Keratinocyte (primary cell): ENCODE measurements at regions not wholly inside any gene's neighbourhood (a gene's known extent, or its start where the extent isn't known, plus 50 kb on each side); places are given as distances from the start of the nearest gene placed in this dataset.

ENCODE experiments used
- DNase-seq: peaks from one replicate; pipeline ENCODE4 v3.0.0-alpha.2; 2011; ENCODE audit warnings: low read depth, missing footprints, low spot score
- FAIRE-seq: peaks from 2 replicates; lab custom pipeline; 2011; peaks lifted over from hg19 to GRCh38; lab: Jason Lieb, UNC
- H2AFZ ChIP-seq: 2 replicates; pipeline ENCODE4 v1.6.0; 2012; ENCODE audit warnings: low read length, control low read depth, inconsistent platforms; ENCODE audit not compliant: control insufficient read depth
- H3K27ac ChIP-seq: 2 replicates; pipeline ENCODE4 v1.5.1; 2011; ENCODE audit warnings: low read length; ENCODE audit not compliant: control insufficient read depth, insufficient read depth
- H3K27me3 ChIP-seq: 3 replicates; pipeline ENCODE4 v1.6.0; 2011; ENCODE audit warnings: low read length; ENCODE audit not compliant: control insufficient read depth, insufficient read depth; ENCODE audit errors: extremely low read depth
- H3K36me3 ChIP-seq, 2 experiments: 2 replicates in 1 of 2; 3 replicates in 1 of 2; pipeline ENCODE4 v1.5.1; 2011; ENCODE audit warnings: low read length in 2 of 2, mild to moderate bottlenecking in 1 of 2; ENCODE audit not compliant: control insufficient read depth in 2 of 2, insufficient read depth in 2 of 2; ENCODE audit errors: extremely low read depth in 1 of 2
- H3K4me1 ChIP-seq: 3 replicates; pipeline ENCODE4 v1.5.1; 2011; ENCODE audit warnings: low read length; ENCODE audit not compliant: control insufficient read depth, insufficient read depth; ENCODE audit errors: extremely low read depth
- H3K4me2 ChIP-seq: 3 replicates; pipeline ENCODE4 v1.6.0; 2011; ENCODE audit warnings: low read depth, low read length; ENCODE audit not compliant: control insufficient read depth, insufficient read depth; ENCODE audit errors: extremely low read depth
- H3K4me3 ChIP-seq, 3 experiments: fragments of 200-600 bp in 1 of 3; sonication (generic) in 1 of 3; 2 replicates in 2 of 3; 3 replicates in 1 of 3; pipeline ENCODE4 v1.5.1; 2011 to 2016; ENCODE audit warnings: low read length in 3 of 3, mild to moderate bottlenecking in 3 of 3, control low read depth in 2 of 3, inconsistent platforms in 1 of 3, low read depth in 1 of 3, mixed read lengths in 1 of 3, mixed run types in 1 of 3, moderate library complexity in 1 of 3; ENCODE audit not compliant: control insufficient read depth in 2 of 3, insufficient read depth in 2 of 3; ENCODE audit errors: extremely low read depth in 1 of 3
- H3K79me2 ChIP-seq: 2 replicates; pipeline ENCODE4 v1.6.0; 2012; ENCODE audit warnings: low read length; ENCODE audit not compliant: control insufficient read depth, insufficient read depth
- H3K9ac ChIP-seq: 3 replicates; pipeline ENCODE4 v1.6.0; 2011; ENCODE audit warnings: low read length; ENCODE audit not compliant: control insufficient read depth, insufficient read depth; ENCODE audit errors: extremely low read depth
- H3K9me1 ChIP-seq: 3 replicates; pipeline ENCODE4 v1.6.0; 2011; ENCODE audit warnings: low read length; ENCODE audit not compliant: control insufficient read depth, insufficient read depth; ENCODE audit errors: extremely low read depth
- H3K9me3 ChIP-seq: 2 replicates; pipeline ENCODE4 v1.5.1; 2012; ENCODE audit warnings: low read depth, low read length; ENCODE audit not compliant: control insufficient read depth
- H4K20me1 ChIP-seq: 3 replicates; pipeline ENCODE4 v1.6.0; 2011; ENCODE audit warnings: low read length; ENCODE audit not compliant: control insufficient read depth, insufficient read depth; ENCODE audit errors: extremely low read depth
- EZH2 ChIP-seq: IDR thresholded peaks from one replicate; pipeline ENCODE4 v1.6.1; 2012; ENCODE audit warnings: inconsistent platforms, mild to moderate bottlenecking, low read length, moderate library complexity
- dilution Hi-C: fragments of 300-500 bp; cut with MboI; formaldehyde crosslinking; loops from one replicate; pipeline ENCODE4 v1.7.0; 2020; ENCODE audit warnings: low sequenced_read_pairs; ENCODE audit not compliant: extremely low pct_ligation_motif_present
- TF ChIP-seq, protein P1 (sequence below), 3 experiments: IDR thresholded peaks in 1 of 3; conservative IDR thresholded peaks in 1 of 3; optimal IDR thresholded peaks in 1 of 3; 2 replicates in 2 of 3; 3 replicates in 1 of 3; pipeline versions ENCODE3 to v1.5.1; 2011; ENCODE audit warnings: low read length in 3 of 3, mild to moderate bottlenecking in 3 of 3, moderate library complexity in 2 of 3, control low read depth in 1 of 3, inconsistent platforms in 1 of 3; ENCODE audit not compliant: insufficient read depth in 2 of 3; ENCODE audit errors: extremely low read depth in 1 of 3

DNA sequence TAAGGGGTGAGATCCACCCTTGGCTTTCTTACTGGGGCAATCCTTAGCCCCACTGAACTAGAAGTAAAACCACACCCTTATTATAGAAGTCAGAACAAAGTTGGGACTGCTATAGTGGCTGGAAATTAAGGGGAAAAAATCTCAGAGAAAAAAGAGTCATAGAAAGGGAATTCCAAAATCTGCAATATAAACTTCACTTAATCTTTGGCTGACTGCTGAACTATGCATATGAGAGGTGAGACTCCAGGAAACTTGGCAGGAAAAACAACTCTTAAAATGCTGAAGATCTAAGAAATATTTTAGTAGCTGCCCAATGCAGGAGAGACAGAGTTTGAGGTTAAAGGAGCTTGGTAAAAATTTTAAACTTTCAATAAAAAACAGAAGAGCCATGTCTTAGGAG, 201.8 kb upstream of the FN1 start:
- no peaks in the 10 kb centered on the region for H3K79me2 ChIP-seq
- peaks cover 2% of the 10 kb centered on the region for H3K4me1 ChIP-seq
- H3K9me1 ChIP-seq = no peaks in the 10 kb centered on the region
- no peaks in the 10 kb centered on the region for H3K27me3 ChIP-seq
- TF ChIP-seq, protein P1, sequence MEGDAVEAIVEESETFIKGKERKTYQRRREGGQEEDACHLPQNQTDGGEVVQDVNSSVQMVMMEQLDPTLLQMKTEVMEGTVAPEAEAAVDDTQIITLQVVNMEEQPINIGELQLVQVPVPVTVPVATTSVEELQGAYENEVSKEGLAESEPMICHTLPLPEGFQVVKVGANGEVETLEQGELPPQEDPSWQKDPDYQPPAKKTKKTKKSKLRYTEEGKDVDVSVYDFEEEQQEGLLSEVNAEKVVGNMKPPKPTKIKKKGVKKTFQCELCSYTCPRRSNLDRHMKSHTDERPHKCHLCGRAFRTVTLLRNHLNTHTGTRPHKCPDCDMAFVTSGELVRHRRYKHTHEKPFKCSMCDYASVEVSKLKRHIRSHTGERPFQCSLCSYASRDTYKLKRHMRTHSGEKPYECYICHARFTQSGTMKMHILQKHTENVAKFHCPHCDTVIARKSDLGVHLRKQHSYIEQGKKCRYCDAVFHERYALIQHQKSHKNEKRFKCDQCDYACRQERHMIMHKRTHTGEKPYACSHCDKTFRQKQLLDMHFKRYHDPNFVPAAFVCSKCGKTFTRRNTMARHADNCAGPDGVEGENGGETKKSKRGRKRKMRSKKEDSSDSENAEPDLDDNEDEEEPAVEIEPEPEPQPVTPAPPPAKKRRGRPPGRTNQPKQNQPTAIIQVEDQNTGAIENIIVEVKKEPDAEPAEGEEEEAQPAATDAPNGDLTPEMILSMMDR (optimal IDR thresholded peaks at IDR 0.05 in 1 of 3, IDR thresholded peaks at IDR 0.05 in 1 of 3, conservative IDR thresholded peaks at IDR 0.05 in 1 of 3; ENCODE audit: extremely low read depth in 1 of 3, insufficient read depth in 2 of 3, low read length in 3 of 3) = no peak
- TF ChIP-seq EZH2 = no peak
- dilution Hi-C loops = no loop called here
- no peak overlapping the region for H2AFZ ChIP-seq
- DNase-seq (no peak), FAIRE-seq (peak; percentile 13)
- H3K36me3 ChIP-seq = no peaks in the 10 kb centered on the region
- H3K9me3 ChIP-seq = peaks cover 2% of the 10 kb centered on the region
- no peak overlapping the region for H3K4me3 ChIP-seq
- no peak overlapping the region for H3K27ac ChIP-seq
- no peak overlapping the region for H3K9ac ChIP-seq
- H4K20me1 ChIP-seq = no peaks in the 10 kb centered on the region
- no peak overlapping the region for H3K4me2 ChIP-seq

DNA sequence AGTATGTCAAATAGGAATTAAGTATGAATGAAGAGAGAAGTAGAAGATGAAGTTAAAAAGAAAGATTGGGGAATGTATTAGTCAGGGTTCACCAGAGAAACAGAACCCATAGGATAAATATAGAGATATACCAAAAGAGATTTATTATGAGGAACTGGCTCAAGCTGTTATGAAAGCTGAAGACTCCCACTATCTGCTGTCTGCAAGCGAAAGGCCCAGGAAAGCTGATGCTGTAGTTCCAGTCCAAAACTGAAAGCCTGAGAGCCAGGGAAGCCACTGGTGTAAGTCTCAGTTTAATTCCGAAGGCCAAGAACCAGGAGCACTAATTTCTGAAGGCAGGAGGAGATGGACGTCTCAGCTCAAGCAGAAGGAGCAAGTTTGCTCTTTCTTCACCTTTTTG, 200.9 kb upstream of the FN1 start:
- peaks cover 2% of the 10 kb centered on the region for H3K4me1 ChIP-seq
- no peaks in the 10 kb centered on the region for H3K79me2 ChIP-seq
- no peaks in the 10 kb centered on the region for H3K9me1 ChIP-seq
- H4K20me1 ChIP-seq = no peaks in the 10 kb centered on the region
- H3K36me3 ChIP-seq = no peaks in the 10 kb centered on the region
- no peak for FAIRE-seq
- no peak overlapping the region for H3K27ac ChIP-seq
- no peak overlapping the region for H2AFZ ChIP-seq
- no peak overlapping the region for H3K9ac ChIP-seq
- no peak overlapping the region for H3K4me3 ChIP-seq
- no peaks in the 10 kb centered on the region for H3K27me3 ChIP-seq
- dilution Hi-C loops = no loop called here
- H3K9me3 ChIP-seq = peaks cover 2% of the 10 kb centered on the region
- TF ChIP-seq, protein P1 (optimal IDR thresholded peaks at IDR 0.05 in 1 of 3, IDR thresholded peaks at IDR 0.05 in 1 of 3, conservative IDR thresholded peaks at IDR 0.05 in 1 of 3; ENCODE audit: extremely low read depth in 1 of 3, insufficient read depth in 2 of 3, low read length in 3 of 3) = no peak
- no peak for TF ChIP-seq EZH2
- DNase-seq = no peak
- H3K4me2 ChIP-seq = no peak overlapping the region
